Caco-2 (cell line): ENCODE measurements at regions not wholly inside any gene's neighbourhood (a gene's known extent, or its start where the extent isn't known, plus 50 kb on each side); places are given as distances from the start of the nearest gene placed in this dataset.

Experiments used
- BruUV-seq: library from RNA; stranded (reverse); fragments of 400-500 nt; replicated peaks from 2 replicates; lab custom pipeline; 2021; lab: Mats Ljungman, UMichigan
- CTCF ChIA-PET: fragments of 300-600 bp; sonication (Branson Sonifier 250); formaldehyde crosslinking; loops from one replicate; lab custom pipeline; 2022; ENCODE audit warnings: antibody characterized with exemption; lab: Charles Lee
- POLR2A ChIA-PET: fragments of 300-600 bp; sonication (Branson Sonifier 250); formaldehyde crosslinking; loops from one replicate; lab custom pipeline; 2022; ENCODE audit warnings: antibody characterized with exemption; lab: Charles Lee
- DNase-seq, 2 experiments: peaks; one replicate each; pipeline versions ENCODE4 v3.0.0 to v3.0.0-alpha.2; 2020 to 2022
- H3K27me3 ChIP-seq: replicated peaks from 2 replicates; pipeline ENCODE4 v1.6.0; 2011; ENCODE audit warnings: low read length; ENCODE audit not compliant: control insufficient read depth, insufficient read depth
- H3K36me3 ChIP-seq: 2 replicates; pipeline ENCODE4 v1.5.1; 2011; ENCODE audit warnings: low read length; ENCODE audit not compliant: control insufficient read depth, insufficient read depth
- H3K4me1 ChIP-seq: fragments of 250-450 bp; sonication (Bioruptor Pico); 2 replicates; pipeline ENCODE4 v1.5.1; 2020; ENCODE audit warnings: mild to moderate bottlenecking
- H3K4me3 ChIP-seq: 2 replicates; pipeline ENCODE4 v1.5.1; 2011; ENCODE audit warnings: low read depth, mild to moderate bottlenecking, control low read depth, low read length
- H3K9me3 ChIP-seq: fragments of 250-450 bp; sonication (Bioruptor Pico); 2 replicates; pipeline ENCODE4 v1.5.1; 2020; ENCODE audit warnings: mild to moderate bottlenecking, moderate library complexity
- H3K27ac Mint-ChIP-seq: one replicate; pipeline ENCODE4 v1.8.0; 2022; ENCODE audit warnings: mixed read lengths; ENCODE audit not compliant: unreplicated experiment
- H3K27me3 Mint-ChIP-seq: one replicate; pipeline ENCODE4 v1.8.0; 2022; ENCODE audit warnings: mixed read lengths; ENCODE audit not compliant: insufficient read depth, unreplicated experiment
- H3K36me3 Mint-ChIP-seq: one replicate; pipeline ENCODE4 v1.8.0; 2022; ENCODE audit warnings: mild to moderate bottlenecking, mixed read lengths; ENCODE audit not compliant: insufficient read depth, unreplicated experiment
- H3K4me1 Mint-ChIP-seq: one replicate; pipeline ENCODE4 v1.8.0; 2022; ENCODE audit warnings: low read depth, mixed read lengths; ENCODE audit not compliant: unreplicated experiment
- H3K4me3 Mint-ChIP-seq: one replicate; pipeline ENCODE4 v1.8.0; 2022; ENCODE audit warnings: mild to moderate bottlenecking, moderate library complexity, mixed read lengths; ENCODE audit not compliant: unreplicated experiment
- H3K9me3 Mint-ChIP-seq: one replicate; pipeline ENCODE4 v1.8.0; 2022; ENCODE audit warnings: mixed read lengths; ENCODE audit not compliant: unreplicated experiment
- intact Hi-C: fragments of 100-400 bp; cut with micrococcal nuclease; formaldehyde crosslinking; loops from one replicate; pipeline ENCODE4 v1.10.0; 2022; ENCODE audit not compliant: unreplicated experiment
- TF ChIP-seq, protein P1 (sequence below), 2 experiments: fragments of 200-600 bp in 1 of 2; IDR thresholded peaks; 1 replicate in 1 of 2; 2 replicates in 1 of 2; pipeline versions ENCODE4 v1.5.1 to v1.8.0; 2011 to 2022; ENCODE audit warnings: antibody characterized with exemption in 1 of 2, control low read depth in 1 of 2, inconsistent platforms in 1 of 2, low read depth in 1 of 2, low read length in 1 of 2, mild to moderate bottlenecking in 1 of 2, moderate library complexity in 1 of 2; ENCODE audit not compliant: insufficient read depth in 1 of 2, severe bottlenecking in 1 of 2, unreplicated experiment in 1 of 2

DNA sequence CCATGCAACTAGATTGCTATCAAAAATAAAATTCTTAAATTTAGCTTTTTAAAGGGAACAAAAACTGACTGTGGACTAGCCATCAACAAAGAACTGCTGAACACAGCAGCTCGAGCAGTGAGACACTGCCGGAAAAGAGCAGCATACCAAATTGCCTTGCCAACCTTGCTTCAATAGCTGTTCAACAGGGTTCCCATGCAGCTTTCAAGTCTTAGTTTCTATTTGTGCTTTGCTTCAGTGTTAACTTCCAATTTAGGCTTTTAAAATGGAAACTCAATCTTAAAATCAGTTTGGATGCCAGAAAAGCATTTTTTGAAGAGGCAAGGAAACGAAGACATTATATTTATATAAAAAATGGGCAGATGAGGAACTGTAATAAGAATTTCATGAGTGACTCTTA lies 463.4 kb upstream of the MAGEB18 start:
- Histone ChIP-seq H3K27me3 (no peaks in the 10 kb centered on the region), H3K9me3 (no peaks in the 10 kb centered on the region), H3K36me3 (no peaks in the 10 kb centered on the region), H3K4me3 (no peak overlapping the region), H3K4me1 (no peaks in the 10 kb centered on the region)
- DNase-seq = no peak
- intact Hi-C loops = no loop called here
- POLR2A ChIA-PET = no interaction called here
- Mint-ChIP-seq H3K4me1 (no peaks in the 10 kb centered on the region), H3K9me3 (no peaks in the 10 kb centered on the region), H3K36me3 (no peaks in the 10 kb centered on the region), H3K27ac (no peak overlapping the region), H3K4me3 (no peak overlapping the region), H3K27me3 (no peaks in the 10 kb centered on the region)
- CTCF ChIA-PET = no interaction called here
- TF ChIP-seq, protein P1, sequence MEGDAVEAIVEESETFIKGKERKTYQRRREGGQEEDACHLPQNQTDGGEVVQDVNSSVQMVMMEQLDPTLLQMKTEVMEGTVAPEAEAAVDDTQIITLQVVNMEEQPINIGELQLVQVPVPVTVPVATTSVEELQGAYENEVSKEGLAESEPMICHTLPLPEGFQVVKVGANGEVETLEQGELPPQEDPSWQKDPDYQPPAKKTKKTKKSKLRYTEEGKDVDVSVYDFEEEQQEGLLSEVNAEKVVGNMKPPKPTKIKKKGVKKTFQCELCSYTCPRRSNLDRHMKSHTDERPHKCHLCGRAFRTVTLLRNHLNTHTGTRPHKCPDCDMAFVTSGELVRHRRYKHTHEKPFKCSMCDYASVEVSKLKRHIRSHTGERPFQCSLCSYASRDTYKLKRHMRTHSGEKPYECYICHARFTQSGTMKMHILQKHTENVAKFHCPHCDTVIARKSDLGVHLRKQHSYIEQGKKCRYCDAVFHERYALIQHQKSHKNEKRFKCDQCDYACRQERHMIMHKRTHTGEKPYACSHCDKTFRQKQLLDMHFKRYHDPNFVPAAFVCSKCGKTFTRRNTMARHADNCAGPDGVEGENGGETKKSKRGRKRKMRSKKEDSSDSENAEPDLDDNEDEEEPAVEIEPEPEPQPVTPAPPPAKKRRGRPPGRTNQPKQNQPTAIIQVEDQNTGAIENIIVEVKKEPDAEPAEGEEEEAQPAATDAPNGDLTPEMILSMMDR (IDR thresholded peaks at IDR 0.05; ENCODE audit: insufficient read depth in 1 of 2, low read depth in 1 of 2, low read length in 1 of 2, severe bottlenecking in 1 of 2, unreplicated experiment in 1 of 2) = no peak
- BruUV-seq = no TSS peak

DNA sequence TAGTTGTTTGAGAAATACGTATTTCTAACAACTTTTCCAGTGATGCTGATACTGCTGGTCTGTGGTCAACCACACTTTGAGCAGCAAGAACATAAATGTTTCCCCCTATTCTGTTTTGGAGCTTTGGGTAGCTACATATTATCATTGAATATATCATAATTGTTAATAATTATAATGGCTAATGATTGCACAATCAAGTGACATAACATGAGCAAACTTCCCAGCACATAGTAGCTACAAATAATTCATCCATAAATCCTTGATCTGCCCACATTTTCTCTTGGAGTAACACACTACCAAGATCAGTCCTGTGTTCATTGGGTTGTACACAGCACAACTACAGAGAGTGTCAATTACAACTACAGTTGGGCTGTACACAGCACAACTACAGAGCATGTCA lies 436.3 kb upstream of the MAGEB18 start:
- H3K4me3 ChIP-seq = no peak overlapping the region
- TF ChIP-seq, protein P1 (IDR thresholded peaks at IDR 0.05; ENCODE audit: insufficient read depth in 1 of 2, low read depth in 1 of 2, low read length in 1 of 2, severe bottlenecking in 1 of 2, unreplicated experiment in 1 of 2) = no peak
- BruUV-seq = no TSS peak
- no peaks in the 10 kb centered on the region for H3K36me3 ChIP-seq
- intact Hi-C loops = no loop called here
- no peak for DNase-seq
- no peaks in the 10 kb centered on the region for H3K4me1 ChIP-seq
- no peaks in the 10 kb centered on the region for H3K9me3 Mint-ChIP-seq
- ChIA-PET POLR2A (no interaction called here), CTCF (no interaction called here)
- no peak overlapping the region for H3K27ac Mint-ChIP-seq
- no peaks in the 10 kb centered on the region for H3K27me3 Mint-ChIP-seq
- no peaks in the 10 kb centered on the region for H3K36me3 Mint-ChIP-seq
- H3K27me3 ChIP-seq = no peaks in the 10 kb centered on the region
- H3K4me1 Mint-ChIP-seq = no peaks in the 10 kb centered on the region
- H3K4me3 Mint-ChIP-seq = no peak overlapping the region
- no peaks in the 10 kb centered on the region for H3K9me3 ChIP-seq

DNA sequence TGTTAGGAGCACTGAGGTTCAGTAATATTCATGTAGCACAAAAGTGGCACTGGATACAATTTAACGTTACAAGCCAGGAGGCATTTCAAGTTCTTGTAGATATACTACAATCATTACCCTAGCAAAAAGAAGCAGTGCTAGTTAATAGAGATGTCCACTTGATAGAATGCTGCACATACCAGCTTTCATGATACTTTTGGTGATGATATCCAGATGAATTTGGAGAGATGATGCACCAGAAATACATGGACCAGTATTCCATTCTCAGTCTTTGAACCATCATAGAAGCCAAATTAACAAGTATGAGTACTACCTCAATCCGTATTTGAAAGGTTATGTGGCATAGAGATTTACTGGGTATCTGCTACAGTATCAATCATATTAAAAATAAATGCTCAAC lies 421.0 kb upstream of the MAGEB18 start:
- H3K4me1 ChIP-seq = no peaks in the 10 kb centered on the region

More for the DNA sequence above, 421.0 kb upstream of the MAGEB18 start:
- H3K27me3 ChIP-seq = no peaks in the 10 kb centered on the region
- Mint-ChIP-seq H3K27ac (no peak overlapping the region), H3K9me3 (no peaks in the 10 kb centered on the region), H3K36me3 (no peaks in the 10 kb centered on the region), H3K4me1 (no peaks in the 10 kb centered on the region), H3K27me3 (no peaks in the 10 kb centered on the region), H3K4me3 (no peak overlapping the region)
- no peak overlapping the region for H3K4me3 ChIP-seq
- DNase-seq = no peak
- BruUV-seq = no TSS peak
- H3K9me3 ChIP-seq = no peaks in the 10 kb centered on the region
- intact Hi-C loops = loop anchor here (5.0 kb wide), 1 partner anchor 195 kb away; no protein-coding TSS in a partner anchor
- no peaks in the 10 kb centered on the region for H3K36me3 ChIP-seq
- CTCF ChIA-PET = no interaction called here
- POLR2A ChIA-PET = no interaction called here
- TF ChIP-seq, protein P1 (IDR thresholded peaks at IDR 0.05; ENCODE audit: insufficient read depth in 1 of 2, low read depth in 1 of 2, low read length in 1 of 2, severe bottlenecking in 1 of 2, unreplicated experiment in 1 of 2) = no peak
